ENCODE measurements at regions not wholly inside any gene's neighbourhood (a gene's known extent, or its start where the extent isn't known, plus 50 kb on each side); places are given as distances from the start of the nearest gene placed in this dataset.
A peak's percentile ranks its signal among the peaks of the same experiment; 100 is the strongest.
"Not testable (repeated sequence)": the region's sequence is repeated elsewhere in the genome, so short reads cannot be mapped to it uniquely, and the experiment has no call there.

GRCh38 chr1:117702654-117703053, 96.8 kb downstream of the TENT5C start:
- no peak for DNase-seq (ENCODE audit: low read depth in 4 of 4, low spot score in 1 of 4)

GRCh38 chr1:117707371-117707770, 101.5 kb downstream of the TENT5C start:
- no peak for DNase-seq (ENCODE audit: low read depth in 4 of 4, low spot score in 1 of 4)

GRCh38 chr1:117708323-117709248, 102.7 kb downstream of the TENT5C start:
- no peak for DNase-seq (ENCODE audit: low read depth in 4 of 4, low spot score in 1 of 4)

- no peak for DNase-seq (ENCODE audit: low read depth in 4 of 4, low spot score in 1 of 4)
Measured at GRCh38 chr1:117709249-117709691, 103.4 kb downstream of the TENT5C start.

- no peak for DNase-seq (ENCODE audit: low read depth in 4 of 4, low spot score in 1 of 4)
Measured at GRCh38 chr1:117710710-117711109, 104.9 kb downstream of the TENT5C start.

GRCh38 chr1:117712621-117713020, 106.8 kb downstream of the TENT5C start:
- no peak for DNase-seq (ENCODE audit: low read depth in 4 of 4, low spot score in 1 of 4)

GRCh38 chr1:117714546-117714945, 108.7 kb downstream of the TENT5C start:
- DNase-seq (ENCODE audit: low read depth in 4 of 4, low spot score in 1 of 4): no peak

GRCh38 chr1:117716030-117716429, 110.2 kb downstream of the TENT5C start:
- DNase-seq (ENCODE audit: low read depth in 4 of 4, low spot score in 1 of 4): not testable (repeated sequence)

- not testable (repeated sequence) for DNase-seq (ENCODE audit: low read depth in 4 of 4, low spot score in 1 of 4)
Measured at GRCh38 chr1:117717980-117718379, 112.1 kb downstream of the TENT5C start.

- DNase-seq (ENCODE audit: low read depth in 4 of 4, low spot score in 1 of 4): not testable (repeated sequence)
Measured at GRCh38 chr1:117718596-117718995, 112.7 kb downstream of the TENT5C start.

GRCh38 chr1:117719004-117719403, 113.2 kb downstream of the TENT5C start:
- DNase-seq (ENCODE audit: low read depth in 4 of 4, low spot score in 1 of 4): no peak

- DNase-seq (ENCODE audit: low read depth in 4 of 4, low spot score in 1 of 4): no peak
Measured at GRCh38 chr1:117732065-117732797, 126.4 kb downstream of the TENT5C start.

- no peak for DNase-seq (ENCODE audit: low read depth in 4 of 4, low spot score in 1 of 4)
Measured at GRCh38 chr1:117732956-117733355, 127.1 kb downstream of the TENT5C start.

GRCh38 chr1:117734403-117734802, 128.6 kb downstream of the TENT5C start:
- DNase-seq (ENCODE audit: low read depth in 4 of 4, low spot score in 1 of 4): no peak

GRCh38 chr1:117735045-117735992, 129.5 kb downstream of the TENT5C start:
- DNase-seq (ENCODE audit: low read depth in 4 of 4, low spot score in 1 of 4): peak in 2 of 4 experiments; percentile 8 to 12

GRCh38 chr1:117739504-117739903, 133.7 kb downstream of the TENT5C start:
- DNase-seq (ENCODE audit: low read depth in 4 of 4, low spot score in 1 of 4): no peak

GRCh38 chr1:117740496-117740895, 134.6 kb downstream of the TENT5C start:
- no peak for DNase-seq (ENCODE audit: low read depth in 4 of 4, low spot score in 1 of 4)

- DNase-seq (ENCODE audit: low read depth in 4 of 4, low spot score in 1 of 4): not testable (repeated sequence)
Measured at GRCh38 chr1:117746565-117746964, 140.7 kb downstream of the TENT5C start.

GRCh38 chr1:117747605-117748004, 141.8 kb downstream of the TENT5C start:
- DNase-seq (ENCODE audit: low read depth in 4 of 4, low spot score in 1 of 4): no peak

- no peak for DNase-seq (ENCODE audit: low read depth in 4 of 4, low spot score in 1 of 4)
Measured at GRCh38 chr1:117751321-117751720, 145.5 kb downstream of the TENT5C start.

GRCh38 chr1:117752661-117753060, 146.8 kb downstream of the TENT5C start:
- no peak for DNase-seq (ENCODE audit: low read depth in 4 of 4, low spot score in 1 of 4)
